ENCODE measurements at regions not wholly inside any gene's neighbourhood (a gene's known extent, or its start where the extent isn't known, plus 50 kb on each side); places are given as distances from the start of the nearest gene placed in this dataset.

- TF ChIP-seq CTCF (conservative IDR thresholded peaks at IDR 0.05 in 1 of 2, IDR thresholded peaks at IDR 0.05 in 1 of 2; ENCODE audit: low read depth in 1 of 2, low read length in 2 of 2) = no peak
- no peak for TF ChIP-seq EZH2 (IDR thresholded peaks at IDR 0.05; ENCODE audit: low read length, missing control alignments)
Measured at GRCh38 chr2:188734691-188735090, 239.5 kb upstream of the COL3A1 start.
